ENCODE measurements at regions not wholly inside any gene's neighbourhood (a gene's known extent, or its start where the extent isn't known, plus 50 kb on each side); places are given as distances from the start of the nearest gene placed in this dataset.

- TF ChIP-seq CTCF (IDR thresholded peaks at IDR 0.05; ENCODE audit: insufficient read depth, low read length) (no peak), GABPA (IDR thresholded peaks at IDR 0.05; ENCODE audit: low read depth) (no peak), POLR2AphosphoS5 (IDR thresholded peaks at IDR 0.05; ENCODE audit: low read depth) (no peak)
Measured at GRCh38 chr2:228652366-228652765, 470.9 kb upstream of the SPHKAP start.

All from HL-60 (cell line).